ENCODE measurements at regions not wholly inside any gene's neighbourhood (a gene's known extent, or its start where the extent isn't known, plus 50 kb on each side); places are given as distances from the start of the nearest gene placed in this dataset.

DNA sequence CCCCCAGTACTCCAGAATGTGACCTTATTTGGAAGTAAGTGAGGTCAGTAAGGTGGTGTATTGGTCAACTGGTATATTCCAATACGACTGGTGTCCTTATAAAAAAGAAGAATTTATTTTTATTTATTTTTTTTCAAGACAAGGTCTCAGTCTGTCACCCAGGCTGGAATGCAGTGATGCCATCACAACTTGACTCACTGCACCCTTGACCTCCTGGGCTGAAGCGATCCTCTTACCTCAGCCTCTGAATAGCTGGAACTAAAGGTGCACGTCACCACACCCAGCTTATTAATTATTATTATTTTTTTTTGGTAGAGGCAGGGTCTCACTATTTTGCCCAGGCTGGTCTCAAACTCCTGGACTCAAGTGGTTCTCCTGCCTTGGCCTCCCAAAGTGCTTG is 115.1 kb upstream of the PITX2 start:
- TF ChIP-seq EP300 (IDR thresholded peaks at IDR 0.05) (no peak), CTCF (IDR thresholded peaks at IDR 0.05) (no peak)

Data from suprapubic skin (tissue), 3 donors.